ENCODE measurements at regions not wholly inside any gene's neighbourhood (a gene's known extent, or its start where the extent isn't known, plus 50 kb on each side); places are given as distances from the start of the nearest gene placed in this dataset.

DNA sequence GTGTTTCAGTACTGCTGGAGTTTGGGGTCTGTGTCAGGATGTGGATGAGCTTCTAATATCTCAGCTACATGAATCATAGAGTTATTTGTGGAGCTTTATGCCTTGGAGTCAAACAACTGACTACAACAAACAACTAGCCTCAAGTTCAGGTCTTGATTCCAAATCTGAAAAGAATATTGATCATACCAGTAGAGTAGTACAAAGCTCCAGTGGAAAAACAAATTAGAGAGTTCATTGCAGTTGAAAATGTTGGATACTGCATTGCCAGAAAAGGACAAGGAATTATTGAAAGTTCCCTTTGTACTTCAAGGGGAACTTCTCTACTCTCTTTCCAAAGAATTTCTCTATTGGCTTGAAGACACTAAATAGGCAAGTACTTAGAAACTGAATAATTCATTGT, 117.6 kb upstream of the CTTNBP2 start:
- Histone ChIP-seq H3K4me2 (ENCODE audit: low read length) (no peak overlapping the region), H3K27me3 (ENCODE audit: insufficient read depth, low read depth, low read length) (no peaks in the 10 kb centered on the region), H3K9ac (ENCODE audit: low read length) (no peak overlapping the region), H3K27ac (ENCODE audit: low read length) (no peak overlapping the region), H3K79me2 (replicated peaks; ENCODE audit: insufficient read depth, low read length) (no peaks in the 10 kb centered on the region), H3K9me3 (ENCODE audit: low read length) (no peaks in the 10 kb centered on the region), H3K4me3 (ENCODE audit: low read length) (no peak overlapping the region), H3F3A (ENCODE audit: insufficient read depth, low read length, poor library complexity, severe bottlenecking) (no peaks in the 10 kb centered on the region), H4K20me1 (ENCODE audit: insufficient read depth) (no peaks in the 10 kb centered on the region), H3K36me3 (ENCODE audit: insufficient read depth, low read length) (no peaks in the 10 kb centered on the region), H3K9me2 (ENCODE audit: insufficient read depth, low read length) (no peaks in the 10 kb centered on the region), H2AFZ (ENCODE audit: low read depth, low read length) (no peak overlapping the region)
- no peak for TF ChIP-seq POLR2AphosphoS5 (IDR thresholded peaks at IDR 0.05)
- TF ChIP-seq TAF1 (IDR thresholded peaks at IDR 0.05; ENCODE audit: low read depth), result no peak
- no peak for TF ChIP-seq EP300 (conservative IDR thresholded peaks at IDR 0.05; ENCODE audit: poor library complexity, severe bottlenecking)
- TF ChIP-seq, protein P1, sequence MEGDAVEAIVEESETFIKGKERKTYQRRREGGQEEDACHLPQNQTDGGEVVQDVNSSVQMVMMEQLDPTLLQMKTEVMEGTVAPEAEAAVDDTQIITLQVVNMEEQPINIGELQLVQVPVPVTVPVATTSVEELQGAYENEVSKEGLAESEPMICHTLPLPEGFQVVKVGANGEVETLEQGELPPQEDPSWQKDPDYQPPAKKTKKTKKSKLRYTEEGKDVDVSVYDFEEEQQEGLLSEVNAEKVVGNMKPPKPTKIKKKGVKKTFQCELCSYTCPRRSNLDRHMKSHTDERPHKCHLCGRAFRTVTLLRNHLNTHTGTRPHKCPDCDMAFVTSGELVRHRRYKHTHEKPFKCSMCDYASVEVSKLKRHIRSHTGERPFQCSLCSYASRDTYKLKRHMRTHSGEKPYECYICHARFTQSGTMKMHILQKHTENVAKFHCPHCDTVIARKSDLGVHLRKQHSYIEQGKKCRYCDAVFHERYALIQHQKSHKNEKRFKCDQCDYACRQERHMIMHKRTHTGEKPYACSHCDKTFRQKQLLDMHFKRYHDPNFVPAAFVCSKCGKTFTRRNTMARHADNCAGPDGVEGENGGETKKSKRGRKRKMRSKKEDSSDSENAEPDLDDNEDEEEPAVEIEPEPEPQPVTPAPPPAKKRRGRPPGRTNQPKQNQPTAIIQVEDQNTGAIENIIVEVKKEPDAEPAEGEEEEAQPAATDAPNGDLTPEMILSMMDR (IDR thresholded peaks at IDR 0.05; ENCODE audit: poor library complexity, severe bottlenecking), result no peak
- TF ChIP-seq SMC3 (conservative IDR thresholded peaks at IDR 0.05; ENCODE audit: poor library complexity), result no peak
- TF ChIP-seq, protein P2, sequence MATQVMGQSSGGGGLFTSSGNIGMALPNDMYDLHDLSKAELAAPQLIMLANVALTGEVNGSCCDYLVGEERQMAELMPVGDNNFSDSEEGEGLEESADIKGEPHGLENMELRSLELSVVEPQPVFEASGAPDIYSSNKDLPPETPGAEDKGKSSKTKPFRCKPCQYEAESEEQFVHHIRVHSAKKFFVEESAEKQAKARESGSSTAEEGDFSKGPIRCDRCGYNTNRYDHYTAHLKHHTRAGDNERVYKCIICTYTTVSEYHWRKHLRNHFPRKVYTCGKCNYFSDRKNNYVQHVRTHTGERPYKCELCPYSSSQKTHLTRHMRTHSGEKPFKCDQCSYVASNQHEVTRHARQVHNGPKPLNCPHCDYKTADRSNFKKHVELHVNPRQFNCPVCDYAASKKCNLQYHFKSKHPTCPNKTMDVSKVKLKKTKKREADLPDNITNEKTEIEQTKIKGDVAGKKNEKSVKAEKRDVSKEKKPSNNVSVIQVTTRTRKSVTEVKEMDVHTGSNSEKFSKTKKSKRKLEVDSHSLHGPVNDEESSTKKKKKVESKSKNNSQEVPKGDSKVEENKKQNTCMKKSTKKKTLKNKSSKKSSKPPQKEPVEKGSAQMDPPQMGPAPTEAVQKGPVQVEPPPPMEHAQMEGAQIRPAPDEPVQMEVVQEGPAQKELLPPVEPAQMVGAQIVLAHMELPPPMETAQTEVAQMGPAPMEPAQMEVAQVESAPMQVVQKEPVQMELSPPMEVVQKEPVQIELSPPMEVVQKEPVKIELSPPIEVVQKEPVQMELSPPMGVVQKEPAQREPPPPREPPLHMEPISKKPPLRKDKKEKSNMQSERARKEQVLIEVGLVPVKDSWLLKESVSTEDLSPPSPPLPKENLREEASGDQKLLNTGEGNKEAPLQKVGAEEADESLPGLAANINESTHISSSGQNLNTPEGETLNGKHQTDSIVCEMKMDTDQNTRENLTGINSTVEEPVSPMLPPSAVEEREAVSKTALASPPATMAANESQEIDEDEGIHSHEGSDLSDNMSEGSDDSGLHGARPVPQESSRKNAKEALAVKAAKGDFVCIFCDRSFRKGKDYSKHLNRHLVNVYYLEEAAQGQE (IDR thresholded peaks at IDR 0.05; ENCODE audit: borderline replicate concordance), result no peak
- TF ChIP-seq RAD21 (conservative IDR thresholded peaks at IDR 0.05), result no peak
- no peak for TF ChIP-seq EZH2 (IDR thresholded peaks at IDR 0.05; ENCODE audit: borderline replicate concordance, insufficient read depth, low read length, poor library complexity, severe bottlenecking)
- TF ChIP-seq MXI1 (conservative IDR thresholded peaks at IDR 0.05; ENCODE audit: poor library complexity, severe bottlenecking), result no peak

DNA sequence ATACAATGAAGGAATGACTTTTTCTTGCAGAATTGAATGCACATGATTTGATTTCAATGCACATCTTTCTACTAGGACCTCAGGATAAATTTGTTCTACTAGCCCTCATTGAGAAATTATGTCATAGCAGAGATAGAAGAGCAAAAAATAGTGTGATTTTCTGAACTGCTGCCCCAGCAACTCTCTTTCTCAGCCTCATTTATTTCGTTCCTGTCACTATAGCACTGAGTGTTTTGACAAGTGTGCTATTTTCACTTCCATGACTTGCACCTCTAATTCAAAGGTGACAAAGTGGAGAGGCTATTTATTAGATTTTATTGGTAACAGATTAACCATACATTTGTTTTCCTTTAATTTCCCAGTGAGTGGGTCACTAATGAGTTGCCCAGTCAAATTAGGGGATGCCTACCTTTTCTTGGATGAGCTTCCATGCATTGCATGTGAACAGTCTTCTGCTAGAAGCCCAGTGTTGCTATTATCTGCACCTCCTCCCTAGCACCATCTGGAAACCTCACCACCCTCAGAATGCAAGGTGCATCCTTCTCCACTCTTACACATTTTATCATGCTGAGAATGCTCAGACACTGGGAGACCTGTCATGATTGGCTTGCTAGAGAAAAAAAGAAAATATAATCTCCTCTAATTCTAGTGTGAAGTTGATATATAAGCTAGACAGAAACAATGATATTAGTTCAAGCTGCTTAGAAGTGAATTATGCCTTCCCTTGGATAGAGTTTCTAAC, 119.6 kb upstream of the CTTNBP2 start:
- Histone ChIP-seq H3K4me2 (ENCODE audit: low read length) (peak overlapping the region; percentile 18), H3F3A (ENCODE audit: insufficient read depth, low read length, poor library complexity, severe bottlenecking) (no peaks in the 10 kb centered on the region), H3K27ac (ENCODE audit: low read length) (peak overlapping the region; percentile 51), H3K9ac (ENCODE audit: low read length) (no peak overlapping the region), H3K4me3 (ENCODE audit: low read length) (peak overlapping the region; percentile 22), H3K36me3 (ENCODE audit: insufficient read depth, low read length) (no peaks in the 10 kb centered on the region), H4K20me1 (ENCODE audit: insufficient read depth) (no peaks in the 10 kb centered on the region), H2AFZ (ENCODE audit: low read depth, low read length) (no peak overlapping the region), H3K9me2 (ENCODE audit: insufficient read depth, low read length) (no peaks in the 10 kb centered on the region), H3K9me3 (ENCODE audit: low read length) (no peaks in the 10 kb centered on the region), H3K79me2 (replicated peaks; ENCODE audit: insufficient read depth, low read length) (no peaks in the 10 kb centered on the region), H3K27me3 (ENCODE audit: insufficient read depth, low read depth, low read length) (no peaks in the 10 kb centered on the region)
- TF ChIP-seq SMC3 (conservative IDR thresholded peaks at IDR 0.05; ENCODE audit: poor library complexity) (no peak), POLR2AphosphoS5 (IDR thresholded peaks at IDR 0.05) (peak; percentile 50), EP300 (conservative IDR thresholded peaks at IDR 0.05; ENCODE audit: poor library complexity, severe bottlenecking) (peak; percentile 81)
- TF ChIP-seq, protein P2 (IDR thresholded peaks at IDR 0.05; ENCODE audit: borderline replicate concordance), result peak; percentile 32

Data from neural cell (in vitro differentiated cells).